Hepatocyte (in vitro differentiated cells): ENCODE measurements at regions not wholly inside any gene's neighbourhood (a gene's known extent, or its start where the extent isn't known, plus 50 kb on each side); places are given as distances from the start of the nearest gene placed in this dataset.

Experiments
- DNase-seq: peaks from one replicate; pipeline ENCODE4 v3.0.0-alpha.2; 2016; ENCODE audit warnings: low spot score
- H2AFZ ChIP-seq: fragments of 200-600 bp; sonication (generic); 2 replicates; pipeline ENCODE4 v1.6.0; 2016; ENCODE audit warnings: antibody characterized with exemption, mild to moderate bottlenecking
- H3K27ac ChIP-seq: fragments of 200-600 bp; sonication (generic); 2 replicates; pipeline ENCODE4 v1.5.1; 2016; ENCODE audit warnings: mild to moderate bottlenecking
- H3K27me3 ChIP-seq: fragments of 200-600 bp; sonication (generic); 2 replicates; pipeline ENCODE4 v1.6.1; 2016
- H3K36me3 ChIP-seq: fragments of 200-600 bp; sonication (generic); replicated peaks from 2 replicates; pipeline ENCODE4 v1.5.1; 2016; ENCODE audit warnings: low read depth; ENCODE audit not compliant: insufficient read depth
- H3K4me1 ChIP-seq: fragments of 200-600 bp; sonication (generic); 2 replicates; pipeline ENCODE4 v1.5.1; 2016; ENCODE audit warnings: mild to moderate bottlenecking, moderate library complexity; ENCODE audit not compliant: insufficient read depth
- H3K4me2 ChIP-seq: fragments of 200-600 bp; sonication (generic); 2 replicates; pipeline ENCODE4 v1.6.0; 2016
- H3K4me3 ChIP-seq: fragments of 200-600 bp; sonication (generic); 2 replicates; pipeline ENCODE4 v1.5.1; 2016; ENCODE audit warnings: mild to moderate bottlenecking
- H3K79me2 ChIP-seq: fragments of 200-600 bp; sonication (generic); 2 replicates; pipeline ENCODE4 v1.6.0; 2017; ENCODE audit warnings: mild to moderate bottlenecking
- H3K9me2 ChIP-seq: fragments of 200-600 bp; sonication (generic); replicated peaks from 2 replicates; pipeline ENCODE4 v1.6.0; 2017; ENCODE audit warnings: mild to moderate bottlenecking; ENCODE audit not compliant: insufficient read depth
- H3K9me3 ChIP-seq: fragments of 200-600 bp; sonication (generic); 2 replicates; pipeline ENCODE4 v1.5.1; 2016; ENCODE audit warnings: low read depth, mild to moderate bottlenecking
- H4K20me1 ChIP-seq: fragments of 200-600 bp; sonication (generic); 2 replicates; pipeline ENCODE4 v1.6.0; 2016; ENCODE audit warnings: mild to moderate bottlenecking; ENCODE audit not compliant: insufficient read depth, poor library complexity, severe bottlenecking
- CTCF ChIP-seq: fragments of 200-600 bp; sonication (generic); IDR thresholded peaks from 2 replicates; pipeline ENCODE4 v1.5.1; 2016; ENCODE audit warnings: antibody characterized with exemption, mild to moderate bottlenecking; ENCODE audit not compliant: poor library complexity
- EZH2 ChIP-seq: fragments of 200-600 bp; sonication (generic); IDR thresholded peaks from 2 replicates; pipeline ENCODE4 v1.6.1; 2016; ENCODE audit warnings: antibody characterized with exemption, mild to moderate bottlenecking, borderline replicate concordance
- EZH2phosphoT487 ChIP-seq: fragments of 200-600 bp; sonication (generic); IDR thresholded peaks from one replicate; pipeline ENCODE4 v1.6.1; 2018; ENCODE audit warnings: antibody characterized with exemption, mild to moderate bottlenecking, low read depth, moderate library complexity; ENCODE audit not compliant: unreplicated experiment, severe bottlenecking
- WGBS: methylation state at CpG from one replicate; pipeline ENCODE4 v1.1.6; 2016; ENCODE audit warnings: low lambda C conversion rate; ENCODE audit errors: missing lambda C conversion rate; 5-methylcytosine and 5-hydroxymethylcytosine counted together

DNA sequence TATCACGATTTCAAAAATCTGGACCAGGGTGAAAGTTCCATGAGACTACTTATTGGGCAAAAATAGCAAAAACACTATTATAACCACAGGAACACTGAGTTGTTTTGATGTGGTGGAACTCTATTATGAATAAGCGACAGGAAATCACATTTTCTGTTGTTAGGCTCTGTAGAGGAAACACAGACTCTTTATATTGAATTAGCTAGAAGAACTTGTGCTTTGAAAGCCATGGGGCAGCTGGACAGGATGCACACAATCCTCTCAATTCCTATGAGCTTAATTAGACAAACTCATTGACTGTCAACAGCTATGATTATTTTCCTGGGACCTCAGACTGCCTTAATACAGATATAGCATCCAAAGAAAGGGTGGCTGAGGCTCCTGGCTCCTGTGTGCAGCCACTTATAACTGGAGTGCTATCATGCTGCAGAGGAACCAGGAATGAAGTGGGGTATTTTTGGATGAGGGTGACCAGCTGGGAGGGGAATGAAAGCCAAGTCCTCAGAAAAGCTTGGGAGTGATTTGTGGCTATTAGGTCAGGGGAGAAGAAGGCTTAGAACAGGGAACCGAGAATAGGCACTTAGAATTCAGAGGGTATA is 657.3 kb downstream of the TYW1 start:
- Histone ChIP-seq H4K20me1 (no peaks in the 10 kb centered on the region), H3K4me2 (no peak overlapping the region), H3K27me3 (peaks cover 5% of the 10 kb centered on the region), H3K4me3 (no peak overlapping the region), H3K9me3 (no peaks in the 10 kb centered on the region), H3K9me2 (no peaks in the 10 kb centered on the region), H3K27ac (no peak overlapping the region), H3K36me3 (no peaks in the 10 kb centered on the region), H3K79me2 (no peaks in the 10 kb centered on the region), H2AFZ (no peak overlapping the region), H3K4me1 (no peaks in the 10 kb centered on the region)
- DNase-seq: no peak
- WGBS: 83% methylated on average over 3 of the region's 3 CpGs
- TF ChIP-seq EZH2phosphoT487 (no peak), EZH2 (no peak), CTCF (no peak)

- Histone ChIP-seq H3K79me2 (no peaks in the 10 kb centered on the region), H3K9me3 (no peaks in the 10 kb centered on the region), H3K9me2 (no peaks in the 10 kb centered on the region), H3K4me1 (no peaks in the 10 kb centered on the region), H3K4me2 (no peak overlapping the region), H3K4me3 (no peak overlapping the region), H3K36me3 (no peaks in the 10 kb centered on the region), H4K20me1 (no peaks in the 10 kb centered on the region), H3K27me3 (peaks cover 5% of the 10 kb centered on the region), H2AFZ (no peak overlapping the region), H3K27ac (no peak overlapping the region)
- 68% methylated on average over 1 of the region's 1 CpG for WGBS
- no peak for DNase-seq
- TF ChIP-seq EZH2phosphoT487 (no peak), EZH2 (no peak), CTCF (no peak)
Measured at GRCh38 chr7:67654642-67655041, 658.0 kb downstream of the TYW1 start.

DNA sequence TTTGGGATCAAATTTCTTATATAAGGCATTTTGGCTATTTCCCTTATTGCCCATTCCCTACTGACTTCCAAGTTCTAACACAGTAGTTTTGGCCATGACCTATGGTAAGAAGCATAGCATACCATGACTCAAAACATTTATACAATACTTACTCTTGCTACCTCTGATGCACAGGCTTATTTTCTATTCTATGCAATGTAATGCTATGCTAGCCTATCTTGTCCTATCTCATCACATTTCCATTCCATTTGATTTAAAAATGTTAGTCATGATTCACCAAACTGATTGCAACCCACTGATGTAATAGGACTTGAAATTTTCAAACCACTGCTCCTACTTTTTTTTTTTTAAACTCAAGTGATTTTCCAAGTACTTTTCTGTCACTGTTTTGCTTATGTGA is 658.5 kb downstream of the TYW1 start:
- no peaks in the 10 kb centered on the region for H3K79me2 ChIP-seq
- no peak overlapping the region for H2AFZ ChIP-seq
- H4K20me1 ChIP-seq: no peaks in the 10 kb centered on the region
- H3K4me3 ChIP-seq: no peak overlapping the region
- no peaks in the 10 kb centered on the region for H3K4me1 ChIP-seq
- no peak for DNase-seq
- H3K27me3 ChIP-seq: peaks cover 5% of the 10 kb centered on the region
- no peaks in the 10 kb centered on the region for H3K36me3 ChIP-seq
- no peaks in the 10 kb centered on the region for H3K9me3 ChIP-seq
- TF ChIP-seq EZH2phosphoT487 (no peak), EZH2 (no peak), CTCF (no peak)
- no peak overlapping the region for H3K4me2 ChIP-seq
- no peaks in the 10 kb centered on the region for H3K9me2 ChIP-seq
- no peak overlapping the region for H3K27ac ChIP-seq

DNA sequence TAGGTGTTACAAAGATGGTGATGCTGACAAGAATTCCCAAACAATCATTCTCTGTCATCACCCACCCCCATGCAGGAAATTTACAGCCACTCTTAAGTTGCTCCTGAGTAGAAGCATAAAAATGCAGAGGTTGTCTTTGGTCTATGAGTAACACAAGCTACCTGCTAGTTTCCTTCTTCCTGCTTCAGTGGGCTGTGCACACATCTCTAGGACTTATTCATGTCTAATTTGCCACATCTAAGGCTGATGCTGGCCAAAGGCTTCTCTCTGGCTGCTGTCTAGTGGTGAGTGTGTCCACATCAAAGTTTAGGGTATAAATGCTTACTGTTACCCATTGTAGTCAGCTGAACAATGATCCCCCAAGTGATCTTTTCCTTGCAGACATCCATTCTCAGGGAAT is 662.5 kb downstream of the TYW1 start:
- Histone ChIP-seq H3K4me3 (no peak overlapping the region), H4K20me1 (no peaks in the 10 kb centered on the region), H3K4me1 (no peaks in the 10 kb centered on the region), H3K4me2 (no peak overlapping the region), H3K27ac (no peak overlapping the region), H3K36me3 (no peaks in the 10 kb centered on the region), H3K27me3 (no peaks in the 10 kb centered on the region), H2AFZ (no peak overlapping the region), H3K9me2 (no peaks in the 10 kb centered on the region), H3K9me3 (no peaks in the 10 kb centered on the region), H3K79me2 (no peaks in the 10 kb centered on the region)
- TF ChIP-seq EZH2phosphoT487: no peak
- TF ChIP-seq EZH2: no peak
- no peak for TF ChIP-seq CTCF
- DNase-seq: no peak
